Fibroblast of lung (primary cell): ENCODE measurements at regions not wholly inside any gene's neighbourhood (a gene's known extent, or its start where the extent isn't known, plus 50 kb on each side); places are given as distances from the start of the nearest gene placed in this dataset.

Source experiments
- DNase-seq, 2 donors: peaks; one replicate each; pipeline versions ENCODE4 v3.0.0 to v3.0.0-alpha.2; 2010; ENCODE audit warnings: low read depth in 2 of 2
- H2AFZ ChIP-seq: 2 replicates; pipeline ENCODE4 v1.5.1; 2012; ENCODE audit warnings: low read length, control low read depth, inconsistent platforms
- H3K27ac ChIP-seq: 2 replicates; pipeline ENCODE4 v1.5.1; 2011; ENCODE audit warnings: low read length, control low read depth; ENCODE audit not compliant: insufficient read depth
- H3K27me3 ChIP-seq: 2 replicates; pipeline ENCODE4 v1.5.1; 2011; ENCODE audit warnings: mild to moderate bottlenecking, low read length; ENCODE audit not compliant: control insufficient read depth, insufficient read depth
- H3K36me3 ChIP-seq: 2 replicates; pipeline ENCODE4 v1.5.1; 2011; ENCODE audit warnings: low read length; ENCODE audit not compliant: control insufficient read depth, insufficient read depth
- H3K4me1 ChIP-seq: 2 replicates; pipeline ENCODE4 v1.5.1; 2011; ENCODE audit warnings: low read length; ENCODE audit not compliant: control insufficient read depth, insufficient read depth; ENCODE audit errors: extremely low read depth
- H3K4me2 ChIP-seq: 2 replicates; pipeline ENCODE4 v1.5.1; 2011; ENCODE audit warnings: low read length, control low read depth; ENCODE audit not compliant: insufficient read depth; ENCODE audit errors: extremely low read depth
- H3K4me3 ChIP-seq, 4 experiments: fragments of 200-600 bp in 1 of 4; sonication (generic) in 1 of 4; replicated peaks in 1 of 4; 2 replicates each; pipeline ENCODE4 v1.5.1; 2011 to 2016; ENCODE audit warnings: low read length in 4 of 4, low read depth in 3 of 4, mild to moderate bottlenecking in 3 of 4, control low read depth in 2 of 4, inconsistent platforms in 1 of 4, mixed read lengths in 1 of 4; ENCODE audit not compliant: insufficient read depth in 1 of 4; ENCODE audit errors: control extremely low read depth in 1 of 4
- H3K79me2 ChIP-seq: 2 replicates; pipeline ENCODE4 v1.5.1; 2012; ENCODE audit warnings: mild to moderate bottlenecking, low read length, inconsistent platforms; ENCODE audit not compliant: control insufficient read depth, insufficient read depth
- H3K9ac ChIP-seq: 2 replicates; pipeline ENCODE4 v1.5.1; 2011; ENCODE audit warnings: mild to moderate bottlenecking, low read length, control low read depth; ENCODE audit not compliant: insufficient read depth
- H3K9me3 ChIP-seq: 2 replicates; pipeline ENCODE4 v1.5.1; 2012; ENCODE audit warnings: low read depth, low read length; ENCODE audit not compliant: control insufficient read depth, insufficient read depth
- H4K20me1 ChIP-seq: 2 replicates; pipeline ENCODE4 v1.5.1; 2011; ENCODE audit warnings: low read length; ENCODE audit not compliant: control insufficient read depth, insufficient read depth; ENCODE audit errors: extremely low read depth
- EZH2 ChIP-seq: IDR thresholded peaks from 2 replicates; pipeline ENCODE4 v1.5.1; 2012; ENCODE audit warnings: low read length, control low read depth, mild to moderate bottlenecking; ENCODE audit errors: missing control alignments
- TF ChIP-seq, protein P1 (sequence below), 2 donors: IDR thresholded peaks in 1 of 2; conservative IDR thresholded peaks in 1 of 2; 1 replicate in 1 of 2; 2 replicates in 1 of 2; pipeline ENCODE4 v1.5.1; 2011 to 2012; ENCODE audit warnings: low read length in 2 of 2, control low read depth in 1 of 2, inconsistent platforms in 1 of 2, low read depth in 1 of 2, mild to moderate bottlenecking in 1 of 2

- DNase-seq: no peak
- Histone ChIP-seq H4K20me1 (no peaks in the 10 kb centered on the region), H3K4me3 (no peak overlapping the region), H3K27me3 (no peaks in the 10 kb centered on the region), H3K79me2 (no peaks in the 10 kb centered on the region), H3K36me3 (no peaks in the 10 kb centered on the region), H3K4me1 (no peaks in the 10 kb centered on the region), H2AFZ (no peak overlapping the region), H3K9me3 (no peaks in the 10 kb centered on the region), H3K9ac (no peak overlapping the region), H3K4me2 (no peak overlapping the region), H3K27ac (no peak overlapping the region)
- TF ChIP-seq, protein P1, sequence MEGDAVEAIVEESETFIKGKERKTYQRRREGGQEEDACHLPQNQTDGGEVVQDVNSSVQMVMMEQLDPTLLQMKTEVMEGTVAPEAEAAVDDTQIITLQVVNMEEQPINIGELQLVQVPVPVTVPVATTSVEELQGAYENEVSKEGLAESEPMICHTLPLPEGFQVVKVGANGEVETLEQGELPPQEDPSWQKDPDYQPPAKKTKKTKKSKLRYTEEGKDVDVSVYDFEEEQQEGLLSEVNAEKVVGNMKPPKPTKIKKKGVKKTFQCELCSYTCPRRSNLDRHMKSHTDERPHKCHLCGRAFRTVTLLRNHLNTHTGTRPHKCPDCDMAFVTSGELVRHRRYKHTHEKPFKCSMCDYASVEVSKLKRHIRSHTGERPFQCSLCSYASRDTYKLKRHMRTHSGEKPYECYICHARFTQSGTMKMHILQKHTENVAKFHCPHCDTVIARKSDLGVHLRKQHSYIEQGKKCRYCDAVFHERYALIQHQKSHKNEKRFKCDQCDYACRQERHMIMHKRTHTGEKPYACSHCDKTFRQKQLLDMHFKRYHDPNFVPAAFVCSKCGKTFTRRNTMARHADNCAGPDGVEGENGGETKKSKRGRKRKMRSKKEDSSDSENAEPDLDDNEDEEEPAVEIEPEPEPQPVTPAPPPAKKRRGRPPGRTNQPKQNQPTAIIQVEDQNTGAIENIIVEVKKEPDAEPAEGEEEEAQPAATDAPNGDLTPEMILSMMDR (conservative IDR thresholded peaks at IDR 0.05 in 1 of 2, IDR thresholded peaks at IDR 0.05 in 1 of 2; ENCODE audit: low read depth in 1 of 2, low read length in 2 of 2): no peak
- TF ChIP-seq EZH2: no peak
These were observed 123.3 kb upstream of the TANK start for GRCh38 chr2:161036926-161037325.

DNA sequence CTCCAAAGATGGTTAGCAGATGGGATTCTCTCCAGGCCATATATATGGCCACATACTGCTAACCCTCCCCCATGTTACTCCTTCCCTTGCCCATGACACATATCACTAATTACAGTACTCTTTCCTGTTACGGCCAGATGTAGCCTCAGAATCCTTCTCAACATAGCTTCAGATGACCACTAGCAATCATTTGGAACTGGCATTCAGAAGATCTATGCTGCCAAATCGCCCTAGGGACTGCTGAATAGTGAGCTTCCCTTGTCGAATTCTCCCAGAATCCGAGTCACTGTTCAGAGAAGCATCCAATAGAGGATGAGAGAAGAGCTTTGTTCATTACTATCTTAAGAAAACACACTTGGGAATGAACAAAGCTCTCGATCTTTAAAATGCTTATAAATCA, 121.2 kb upstream of the TANK start:
- no peak overlapping the region for H3K27ac ChIP-seq
- H3K27me3 ChIP-seq: no peaks in the 10 kb centered on the region
- H3K79me2 ChIP-seq: no peaks in the 10 kb centered on the region
- H3K36me3 ChIP-seq: no peaks in the 10 kb centered on the region
- H3K9ac ChIP-seq: no peak overlapping the region
- H3K4me2 ChIP-seq: no peak overlapping the region
- no peak overlapping the region for H2AFZ ChIP-seq
- TF ChIP-seq EZH2: no peak
- TF ChIP-seq, protein P1 (conservative IDR thresholded peaks at IDR 0.05 in 1 of 2, IDR thresholded peaks at IDR 0.05 in 1 of 2; ENCODE audit: low read depth in 1 of 2, low read length in 2 of 2): no peak
- no peaks in the 10 kb centered on the region for H3K9me3 ChIP-seq
- peaks cover 2% of the 10 kb centered on the region for H3K4me1 ChIP-seq
- H4K20me1 ChIP-seq: no peaks in the 10 kb centered on the region
- no peak for DNase-seq
- no peak overlapping the region for H3K4me3 ChIP-seq

DNA sequence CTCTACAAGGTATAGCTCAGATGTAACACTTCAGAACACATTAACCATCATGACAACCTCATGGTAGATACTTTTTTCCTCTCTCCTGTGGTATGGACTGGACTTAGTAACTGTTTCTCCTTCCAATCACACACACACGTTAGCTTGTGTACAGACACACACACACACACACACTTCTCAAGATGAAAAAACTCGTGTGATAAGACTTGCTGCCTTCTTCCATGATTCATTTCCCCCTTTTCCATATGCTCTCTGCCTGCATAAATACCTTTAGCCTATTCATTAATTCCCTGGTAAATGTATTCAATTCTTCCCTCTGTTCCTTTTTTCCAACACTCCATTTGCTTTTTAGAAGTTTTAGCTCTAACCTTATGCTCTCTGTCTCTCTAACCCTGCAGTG, 118.9 kb upstream of the TANK start:
- peak; percentile 15 to 38 for DNase-seq
- no peak overlapping the region for H3K4me3 ChIP-seq
- H3K27ac ChIP-seq: no peak overlapping the region
- H4K20me1 ChIP-seq: no peaks in the 10 kb centered on the region
- no peak overlapping the region for H2AFZ ChIP-seq
- no peaks in the 10 kb centered on the region for H3K36me3 ChIP-seq
- no peaks in the 10 kb centered on the region for H3K79me2 ChIP-seq
- no peaks in the 10 kb centered on the region for H3K27me3 ChIP-seq
- no peak for TF ChIP-seq EZH2
- TF ChIP-seq, protein P1 (conservative IDR thresholded peaks at IDR 0.05 in 1 of 2, IDR thresholded peaks at IDR 0.05 in 1 of 2; ENCODE audit: low read depth in 1 of 2, low read length in 2 of 2): no peak
- H3K4me2 ChIP-seq: no peak overlapping the region
- no peaks in the 10 kb centered on the region for H3K9me3 ChIP-seq
- H3K4me1 ChIP-seq: peaks cover 11% of the 10 kb centered on the region
- H3K9ac ChIP-seq: no peak overlapping the region
